ENCODE measurements at regions not wholly inside any gene's neighbourhood (a gene's known extent, or its start where the extent isn't known, plus 50 kb on each side); places are given as distances from the start of the nearest gene placed in this dataset.

DNA sequence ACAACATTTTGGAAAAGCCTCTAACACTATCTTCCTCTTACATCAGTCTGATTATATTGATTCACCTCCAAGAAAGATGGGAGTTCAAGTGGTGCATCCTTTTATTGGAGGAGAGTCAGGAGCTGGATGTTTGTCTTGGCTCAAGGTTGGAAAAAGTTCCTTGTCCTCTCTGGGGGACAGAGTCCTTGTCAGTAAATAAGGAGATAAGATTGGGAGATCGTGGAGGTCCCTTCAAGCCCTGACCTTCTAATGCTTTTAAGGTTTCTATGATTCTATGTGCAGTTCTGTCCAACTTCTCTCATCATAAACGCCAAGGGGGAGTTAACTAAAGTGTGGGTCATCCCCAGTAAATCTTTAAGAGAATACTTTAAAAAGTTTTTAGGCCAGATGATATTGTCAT is 60.9 kb upstream of the CCBE1 start:
- no peaks in the 10 kb centered on the region for H3K4me1 ChIP-seq
- H3K9me3 ChIP-seq = no peaks in the 10 kb centered on the region
- H3K4me3 ChIP-seq = no peak overlapping the region
- no peak overlapping the region for H3K27ac ChIP-seq
- TF ChIP-seq, protein P1, sequence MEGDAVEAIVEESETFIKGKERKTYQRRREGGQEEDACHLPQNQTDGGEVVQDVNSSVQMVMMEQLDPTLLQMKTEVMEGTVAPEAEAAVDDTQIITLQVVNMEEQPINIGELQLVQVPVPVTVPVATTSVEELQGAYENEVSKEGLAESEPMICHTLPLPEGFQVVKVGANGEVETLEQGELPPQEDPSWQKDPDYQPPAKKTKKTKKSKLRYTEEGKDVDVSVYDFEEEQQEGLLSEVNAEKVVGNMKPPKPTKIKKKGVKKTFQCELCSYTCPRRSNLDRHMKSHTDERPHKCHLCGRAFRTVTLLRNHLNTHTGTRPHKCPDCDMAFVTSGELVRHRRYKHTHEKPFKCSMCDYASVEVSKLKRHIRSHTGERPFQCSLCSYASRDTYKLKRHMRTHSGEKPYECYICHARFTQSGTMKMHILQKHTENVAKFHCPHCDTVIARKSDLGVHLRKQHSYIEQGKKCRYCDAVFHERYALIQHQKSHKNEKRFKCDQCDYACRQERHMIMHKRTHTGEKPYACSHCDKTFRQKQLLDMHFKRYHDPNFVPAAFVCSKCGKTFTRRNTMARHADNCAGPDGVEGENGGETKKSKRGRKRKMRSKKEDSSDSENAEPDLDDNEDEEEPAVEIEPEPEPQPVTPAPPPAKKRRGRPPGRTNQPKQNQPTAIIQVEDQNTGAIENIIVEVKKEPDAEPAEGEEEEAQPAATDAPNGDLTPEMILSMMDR (IDR thresholded peaks at IDR 0.05) = no peak
- intact Hi-C loops (cut with DNase I; ENCODE audit: low total_unique reads) = no loop called here
- no peak for DNase-seq
- H3K36me3 ChIP-seq = no peaks in the 10 kb centered on the region
- H3K27me3 ChIP-seq = no peaks in the 10 kb centered on the region

DNA sequence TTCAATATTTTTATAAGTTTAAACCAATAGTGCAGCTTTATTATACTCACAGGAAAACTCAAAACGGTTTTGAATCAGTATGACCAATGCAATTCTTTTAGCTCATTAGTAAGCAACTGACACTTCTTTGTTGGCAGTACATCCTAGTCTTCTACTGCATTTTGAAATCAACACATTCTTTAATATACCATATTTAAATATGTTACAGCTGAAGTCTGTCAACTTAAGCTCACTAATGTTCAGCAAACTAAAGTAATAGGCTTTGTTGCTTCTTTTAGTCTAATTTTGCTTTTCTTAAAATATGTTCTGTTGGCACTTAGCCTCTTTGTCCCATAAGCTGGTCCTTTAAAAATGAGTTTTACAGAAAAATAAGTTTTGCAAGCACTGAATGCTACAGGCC is 55.4 kb upstream of the CCBE1 start:
- Histone ChIP-seq H3K36me3 (no peaks in the 10 kb centered on the region), H3K4me1 (peaks cover 0 to 4% (median 0%) of the 10 kb centered on the region in 4 donors), H3K27me3 (no peaks in the 10 kb centered on the region), H3K27ac (no peak overlapping the region), H3K9me3 (no peaks in the 10 kb centered on the region), H3K4me3 (no peak overlapping the region)
- DNase-seq = no peak
- TF ChIP-seq, protein P1 (IDR thresholded peaks at IDR 0.05) = no peak
- intact Hi-C loops (cut with DNase I; ENCODE audit: low total_unique reads) = no loop called here

DNA sequence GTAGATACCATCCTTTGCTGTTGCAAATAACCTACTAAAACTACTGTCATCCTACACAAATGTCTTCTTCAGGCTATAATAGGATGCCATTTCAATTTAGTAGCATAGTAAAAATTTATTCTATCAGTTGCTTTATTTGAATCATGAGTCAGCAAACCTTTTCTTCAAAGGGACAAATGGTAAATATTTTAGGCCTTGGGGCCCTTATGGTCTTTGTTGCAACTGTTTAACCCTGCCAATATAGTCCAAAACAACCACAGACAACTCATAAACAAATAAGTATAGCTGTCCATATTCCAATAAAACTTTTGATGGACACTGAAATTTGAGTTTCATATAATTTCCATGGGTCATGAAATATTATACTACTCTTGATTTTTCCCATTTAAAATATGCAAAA is 54.0 kb upstream of the CCBE1 start:
- peaks cover 0 to 4% (median 0%) of the 10 kb centered on the region in 4 donors for H3K4me1 ChIP-seq
- H3K9me3 ChIP-seq = no peaks in the 10 kb centered on the region
- TF ChIP-seq, protein P1 (IDR thresholded peaks at IDR 0.05) = no peak
- H3K4me3 ChIP-seq = no peak overlapping the region
- intact Hi-C loops (cut with DNase I; ENCODE audit: low total_unique reads) = no loop called here
- no peaks in the 10 kb centered on the region for H3K27me3 ChIP-seq
- H3K27ac ChIP-seq = no peak overlapping the region
- no peak for DNase-seq
- no peaks in the 10 kb centered on the region for H3K36me3 ChIP-seq

- Histone ChIP-seq H3K27me3 (no peaks in the 10 kb centered on the region), H3K9me3 (no peaks in the 10 kb centered on the region), H3K4me3 (no peak overlapping the region), H3K36me3 (no peaks in the 10 kb centered on the region), H3K27ac (no peak overlapping the region), H3K4me1 (peaks cover 0 to 4% (median 0%) of the 10 kb centered on the region in 4 donors)
- intact Hi-C loops (cut with DNase I; ENCODE audit: low total_unique reads) = no loop called here
- TF ChIP-seq, protein P1 (IDR thresholded peaks at IDR 0.05) = no peak
- no peak for DNase-seq
Measured at GRCh38 chr18:59748628-59749360, 51.6 kb upstream of the CCBE1 start.
